HG03439 (cell line): ENCODE measurements at regions not wholly inside any gene's neighbourhood (a gene's known extent, or its start where the extent isn't known, plus 50 kb on each side); places are given as distances from the start of the nearest gene placed in this dataset.

Experiments
- ATAC-seq: cut with Tn5 transposase; IDR thresholded peaks from one replicate; pipeline ENCODE4 v1.9.1; 2021; ENCODE audit warnings: mild to moderate bottlenecking, moderate library complexity; ENCODE audit not compliant: unreplicated experiment

GRCh38 chr14:87187786-87188185 is 805.2 kb downstream of the GALC start:
- no peak for ATAC-seq

GRCh38 chr14:87186737-87187136 is 806.2 kb downstream of the GALC start:
- no peak for ATAC-seq

GRCh38 chr14:87185961-87186560 is 806.9 kb downstream of the GALC start:
- ATAC-seq: no peak

GRCh38 chr14:87184180-87184579 is 808.8 kb downstream of the GALC start:
- ATAC-seq: no peak

GRCh38 chr14:87181288-87181687 is 811.7 kb downstream of the GALC start:
- ATAC-seq: no peak

- no peak for ATAC-seq
Measured at GRCh38 chr14:87179936-87180335, 813.0 kb downstream of the GALC start.

- ATAC-seq: no peak
Measured at GRCh38 chr14:87178277-87178676, 814.7 kb downstream of the GALC start.

- no peak for ATAC-seq
Measured at GRCh38 chr14:87175175-87175574, 817.8 kb downstream of the GALC start.

- no peak for ATAC-seq
Measured at GRCh38 chr14:87171141-87171540, 821.8 kb downstream of the GALC start.

GRCh38 chr14:87170179-87170578 is 822.8 kb downstream of the GALC start:
- ATAC-seq: no peak

- ATAC-seq: no peak
Measured at GRCh38 chr14:87169362-87169761, 823.6 kb downstream of the GALC start.

- ATAC-seq: no peak
Measured at GRCh38 chr14:87161502-87161901, 831.5 kb downstream of the GALC start.

GRCh38 chr14:87160989-87161388 is 832.0 kb downstream of the GALC start:
- ATAC-seq: no peak

GRCh38 chr14:87158283-87158682 is 834.7 kb downstream of the GALC start:
- no peak for ATAC-seq

GRCh38 chr14:87156878-87157277 is 836.1 kb downstream of the GALC start:
- no peak for ATAC-seq

- no peak for ATAC-seq
Measured at GRCh38 chr14:87155856-87156488, 837.0 kb downstream of the GALC start.

GRCh38 chr14:87153901-87154300 is 839.1 kb downstream of the GALC start:
- ATAC-seq: no peak

- no peak for ATAC-seq
Measured at GRCh38 chr14:87153391-87153790, 839.6 kb downstream of the GALC start.

- no peak for ATAC-seq
Measured at GRCh38 chr14:87152693-87153092, 840.3 kb downstream of the GALC start.

- no peak for ATAC-seq
Measured at GRCh38 chr14:87149583-87150354, 843.2 kb downstream of the GALC start.

- ATAC-seq: no peak
Measured at GRCh38 chr14:87148655-87149054, 844.3 kb downstream of the GALC start.

GRCh38 chr14:87142551-87143211 is 850.3 kb downstream of the GALC start:
- no peak for ATAC-seq
